ENCODE measurements at regions not wholly inside any gene's neighbourhood (a gene's known extent, or its start where the extent isn't known, plus 50 kb on each side); places are given as distances from the start of the nearest gene placed in this dataset.

DNA sequence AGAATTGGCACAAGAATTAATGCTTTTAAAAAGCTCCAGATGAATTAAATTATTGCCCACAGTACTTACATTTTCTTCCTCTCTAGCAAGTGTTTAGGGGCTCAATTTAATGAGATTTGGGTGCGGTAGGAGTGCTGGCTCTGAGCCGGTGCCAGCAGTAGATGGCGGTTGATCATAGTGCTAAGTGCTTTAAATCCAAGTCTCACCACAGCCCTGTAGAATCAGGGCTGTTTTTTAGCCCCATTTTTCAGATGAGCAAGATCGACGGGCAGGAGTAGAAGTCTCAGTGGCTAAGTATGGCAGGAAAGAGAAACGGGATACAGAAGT lies 136.9 kb upstream of the SALL4 start:
- H3K36me3 ChIP-seq (ENCODE audit: insufficient read depth, low read length): no peaks in the 10 kb centered on the region
- no peaks in the 10 kb centered on the region for H4K20me1 ChIP-seq (ENCODE audit: insufficient read depth, low read length)
- CTCF ChIA-PET (ENCODE audit: unreplicated experiment): no interaction called here
- H3K27ac ChIP-seq (ENCODE audit: low read depth, low read length, poor library complexity, severe bottlenecking): no peak overlapping the region
- no peak overlapping the region for H3K4me2 ChIP-seq (ENCODE audit: low read length)
- no peak overlapping the region for H2AFZ ChIP-seq (ENCODE audit: low read length)
- POLR2A ChIA-PET: no interaction called here
- H3K79me2 ChIP-seq (ENCODE audit: insufficient read depth, low read depth, low read length): no peaks in the 10 kb centered on the region
- H3K4me1 ChIP-seq (ENCODE audit: insufficient read depth, low read length, poor library complexity, severe bottlenecking): no peaks in the 10 kb centered on the region
- H3K9me2 ChIP-seq (ENCODE audit: insufficient read depth, low read length): no peaks in the 10 kb centered on the region
- no peaks in the 10 kb centered on the region for H3K9me3 ChIP-seq (ENCODE audit: low read length)
- intact Hi-C loops (cut with micrococcal nuclease; ENCODE audit: unreplicated experiment): no loop called here
- no TSS peak for BruUV-seq (replicated peaks)
- DNase-seq (ENCODE audit: low spot score): no peak
- no peak overlapping the region for H3K4me3 ChIP-seq (ENCODE audit: low read depth, low read length, poor library complexity, severe bottlenecking)
- no peak for TF ChIP-seq CTCF (conservative IDR thresholded peaks at IDR 0.05; ENCODE audit: low read length)
- no peak for TF ChIP-seq EZH2phosphoT487 (IDR thresholded peaks at IDR 0.05; ENCODE audit: borderline replicate concordance, low read depth, low read length)

- Histone ChIP-seq H3K27ac (ENCODE audit: low read depth, low read length, poor library complexity, severe bottlenecking) (no peak overlapping the region), H3K4me1 (ENCODE audit: insufficient read depth, low read length, poor library complexity, severe bottlenecking) (no peaks in the 10 kb centered on the region), H3K4me3 (ENCODE audit: low read depth, low read length, poor library complexity, severe bottlenecking) (no peak overlapping the region), H3K36me3 (ENCODE audit: insufficient read depth, low read length) (no peaks in the 10 kb centered on the region), H4K20me1 (ENCODE audit: insufficient read depth, low read length) (no peaks in the 10 kb centered on the region), H2AFZ (ENCODE audit: low read length) (no peak overlapping the region), H3K9me2 (ENCODE audit: insufficient read depth, low read length) (no peaks in the 10 kb centered on the region), H3K79me2 (ENCODE audit: insufficient read depth, low read depth, low read length) (no peaks in the 10 kb centered on the region), H3K9me3 (ENCODE audit: low read length) (no peaks in the 10 kb centered on the region), H3K4me2 (ENCODE audit: low read length) (no peak overlapping the region)
- TF ChIP-seq CTCF (conservative IDR thresholded peaks at IDR 0.05; ENCODE audit: low read length) (no peak), EZH2phosphoT487 (IDR thresholded peaks at IDR 0.05; ENCODE audit: borderline replicate concordance, low read depth, low read length) (no peak)
- no TSS peak for BruUV-seq (replicated peaks)
- intact Hi-C loops (cut with micrococcal nuclease; ENCODE audit: unreplicated experiment): no loop called here
- ChIA-PET CTCF (ENCODE audit: unreplicated experiment) (no interaction called here), POLR2A (no interaction called here)
- no peak for DNase-seq (ENCODE audit: low spot score)
These were observed 136.4 kb upstream of the SALL4 start for GRCh38 chr20:51938559-51939258.

GRCh38 chr20:51937779-51938178 lies 135.5 kb upstream of the SALL4 start:
- DNase-seq (ENCODE audit: low spot score): no peak
- H3K4me1 ChIP-seq (ENCODE audit: insufficient read depth, low read length, poor library complexity, severe bottlenecking): no peaks in the 10 kb centered on the region
- no peak for TF ChIP-seq CTCF (conservative IDR thresholded peaks at IDR 0.05; ENCODE audit: low read length)
- TF ChIP-seq EZH2phosphoT487 (IDR thresholded peaks at IDR 0.05; ENCODE audit: borderline replicate concordance, low read depth, low read length): no peak
- no peaks in the 10 kb centered on the region for H3K79me2 ChIP-seq (ENCODE audit: insufficient read depth, low read depth, low read length)
- intact Hi-C loops (cut with micrococcal nuclease; ENCODE audit: unreplicated experiment): no loop called here
- ChIA-PET POLR2A (interaction anchor here (0.6 to 0.7 kb wide), 2 partner anchors 19 to 148 kb away, joined by 5 to 6 read pairs; no protein-coding TSS in a partner anchor), CTCF (ENCODE audit: unreplicated experiment) (no interaction called here)
- no peak overlapping the region for H3K4me2 ChIP-seq (ENCODE audit: low read length)
- no peaks in the 10 kb centered on the region for H3K36me3 ChIP-seq (ENCODE audit: insufficient read depth, low read length)
- no peak overlapping the region for H3K4me3 ChIP-seq (ENCODE audit: low read depth, low read length, poor library complexity, severe bottlenecking)
- H3K9me2 ChIP-seq (ENCODE audit: insufficient read depth, low read length): no peaks in the 10 kb centered on the region
- no TSS peak for BruUV-seq (replicated peaks)
- no peak overlapping the region for H2AFZ ChIP-seq (ENCODE audit: low read length)
- H3K9me3 ChIP-seq (ENCODE audit: low read length): no peaks in the 10 kb centered on the region
- no peak overlapping the region for H3K27ac ChIP-seq (ENCODE audit: low read depth, low read length, poor library complexity, severe bottlenecking)
- no peaks in the 10 kb centered on the region for H4K20me1 ChIP-seq (ENCODE audit: insufficient read depth, low read length)
